Dendritic cell treated with granulocyte-macrophage colony-stimulating factor and Interleukin-4, amounts not matched to agents 40 ng/mL and 50 ng/mL, for 4 days (primary cell): ENCODE measurements at regions not wholly inside any gene's neighbourhood (a gene's known extent, or its start where the extent isn't known, plus 50 kb on each side); places are given as distances from the start of the nearest gene placed in this dataset.

Experiments used
- H3K27ac Mint-ChIP-seq: one replicate; pipeline ENCODE4 v1.8.0; 2022; ENCODE audit warnings: mild to moderate bottlenecking, mixed read lengths
- H3K27me3 Mint-ChIP-seq: one replicate; pipeline ENCODE4 v1.8.0; 2022; ENCODE audit warnings: mild to moderate bottlenecking, mixed read lengths
- H3K36me3 Mint-ChIP-seq: one replicate; pipeline ENCODE4 v1.8.0; 2022; ENCODE audit warnings: low read depth, mixed read lengths
- H3K4me1 Mint-ChIP-seq: one replicate; pipeline ENCODE4 v1.8.0; 2022; ENCODE audit warnings: low read depth, mixed read lengths
- H3K4me3 Mint-ChIP-seq: one replicate; pipeline ENCODE4 v1.8.0; 2022; ENCODE audit warnings: mild to moderate bottlenecking, moderate library complexity, mixed read lengths
- H3K9me3 Mint-ChIP-seq: one replicate; pipeline ENCODE4 v1.8.0; 2022; ENCODE audit warnings: mixed read lengths
- intact Hi-C: fragments of 100-400 bp; cut with micrococcal nuclease; formaldehyde crosslinking; loops from one replicate; pipeline ENCODE4 v1.15.0; 2022

- H3K9me3 Mint-ChIP-seq: no peaks in the 10 kb centered on the region
- H3K4me3 Mint-ChIP-seq: no peak overlapping the region
- no peaks in the 10 kb centered on the region for H3K27me3 Mint-ChIP-seq
- H3K4me1 Mint-ChIP-seq: peaks cover 6% of the 10 kb centered on the region
- no peak overlapping the region for H3K27ac Mint-ChIP-seq
- intact Hi-C loops: no loop called here
- H3K36me3 Mint-ChIP-seq: no peaks in the 10 kb centered on the region
These were observed 342.7 kb downstream of the PRL start for GRCh38 chr6:21953831-21954801.

GRCh38 chr6:21955053-21955595 lies 341.7 kb downstream of the PRL start:
- no peaks in the 10 kb centered on the region for H3K36me3 Mint-ChIP-seq
- H3K27ac Mint-ChIP-seq: no peak overlapping the region
- H3K4me3 Mint-ChIP-seq: no peak overlapping the region
- H3K27me3 Mint-ChIP-seq: no peaks in the 10 kb centered on the region
- no peaks in the 10 kb centered on the region for H3K9me3 Mint-ChIP-seq
- intact Hi-C loops: no loop called here
- peaks cover 6% of the 10 kb centered on the region for H3K4me1 Mint-ChIP-seq

GRCh38 chr6:21955951-21956350 lies 340.9 kb downstream of the PRL start:
- intact Hi-C loops: no loop called here
- no peaks in the 10 kb centered on the region for H3K36me3 Mint-ChIP-seq
- no peaks in the 10 kb centered on the region for H3K27me3 Mint-ChIP-seq
- peaks cover 6% of the 10 kb centered on the region for H3K4me1 Mint-ChIP-seq
- H3K27ac Mint-ChIP-seq: no peak overlapping the region
- no peaks in the 10 kb centered on the region for H3K9me3 Mint-ChIP-seq
- no peak overlapping the region for H3K4me3 Mint-ChIP-seq

- Mint-ChIP-seq H3K4me1 (peaks cover 5% of the 10 kb centered on the region), H3K9me3 (no peaks in the 10 kb centered on the region), H3K4me3 (no peak overlapping the region), H3K27me3 (no peaks in the 10 kb centered on the region), H3K36me3 (no peaks in the 10 kb centered on the region), H3K27ac (no peak overlapping the region)
- intact Hi-C loops: no loop called here
These were observed 338.4 kb downstream of the PRL start for GRCh38 chr6:21958428-21958827.

- Mint-ChIP-seq H3K4me3 (no peak overlapping the region), H3K4me1 (peaks cover 8% of the 10 kb centered on the region), H3K9me3 (no peaks in the 10 kb centered on the region), H3K27me3 (no peaks in the 10 kb centered on the region), H3K36me3 (no peaks in the 10 kb centered on the region), H3K27ac (no peak overlapping the region)
- intact Hi-C loops: no loop called here
These were observed 335.6 kb downstream of the PRL start for GRCh38 chr6:21961226-21961625.

- Mint-ChIP-seq H3K4me1 (peaks cover 8% of the 10 kb centered on the region), H3K9me3 (no peaks in the 10 kb centered on the region)
- intact Hi-C loops: no loop called here
These were observed 331.8 kb downstream of the PRL start for GRCh38 chr6:21965016-21965415.

GRCh38 chr6:21965953-21966539 lies 330.8 kb downstream of the PRL start:
- Mint-ChIP-seq H3K4me1 (peaks cover 8% of the 10 kb centered on the region), H3K27ac (no peak overlapping the region), H3K27me3 (no peaks in the 10 kb centered on the region), H3K9me3 (no peaks in the 10 kb centered on the region), H3K4me3 (no peak overlapping the region), H3K36me3 (no peaks in the 10 kb centered on the region)
- intact Hi-C loops: no loop called here

More at GRCh38 chr6:21965016-21965415, 331.8 kb downstream of the PRL start:
- Mint-ChIP-seq H3K4me3 (no peak overlapping the region), H3K36me3 (no peaks in the 10 kb centered on the region), H3K27ac (no peak overlapping the region), H3K27me3 (no peaks in the 10 kb centered on the region)

- no peaks in the 10 kb centered on the region for H3K9me3 Mint-ChIP-seq
- peaks cover 8% of the 10 kb centered on the region for H3K4me1 Mint-ChIP-seq
- no peak overlapping the region for H3K27ac Mint-ChIP-seq
- intact Hi-C loops: no loop called here
- H3K4me3 Mint-ChIP-seq: no peak overlapping the region
- H3K27me3 Mint-ChIP-seq: no peaks in the 10 kb centered on the region
- H3K36me3 Mint-ChIP-seq: no peaks in the 10 kb centered on the region
These were observed 329.5 kb downstream of the PRL start for GRCh38 chr6:21967056-21967974.

- no peak overlapping the region for H3K27ac Mint-ChIP-seq
- no peaks in the 10 kb centered on the region for H3K27me3 Mint-ChIP-seq
- peaks cover 8% of the 10 kb centered on the region for H3K4me1 Mint-ChIP-seq
- intact Hi-C loops: no loop called here
- H3K9me3 Mint-ChIP-seq: no peaks in the 10 kb centered on the region
- H3K4me3 Mint-ChIP-seq: no peak overlapping the region
- no peaks in the 10 kb centered on the region for H3K36me3 Mint-ChIP-seq
These were observed 328.4 kb downstream of the PRL start for GRCh38 chr6:21968411-21968810.

GRCh38 chr6:21969192-21969591 lies 327.6 kb downstream of the PRL start:
- Mint-ChIP-seq H3K4me1 (peaks cover 8% of the 10 kb centered on the region), H3K9me3 (no peaks in the 10 kb centered on the region), H3K4me3 (no peak overlapping the region), H3K27ac (no peak overlapping the region), H3K27me3 (no peaks in the 10 kb centered on the region), H3K36me3 (no peaks in the 10 kb centered on the region)
- intact Hi-C loops: no loop called here

- no peak overlapping the region for H3K4me3 Mint-ChIP-seq
- intact Hi-C loops: no loop called here
- H3K36me3 Mint-ChIP-seq: no peaks in the 10 kb centered on the region
- no peaks in the 10 kb centered on the region for H3K27me3 Mint-ChIP-seq
- H3K4me1 Mint-ChIP-seq: no peaks in the 10 kb centered on the region
- H3K27ac Mint-ChIP-seq: no peak overlapping the region
- no peaks in the 10 kb centered on the region for H3K9me3 Mint-ChIP-seq
These were observed 326.1 kb downstream of the PRL start for GRCh38 chr6:21970569-21971300.

GRCh38 chr6:21971541-21971940 lies 325.3 kb downstream of the PRL start:
- no peak overlapping the region for H3K4me3 Mint-ChIP-seq
- H3K4me1 Mint-ChIP-seq: no peaks in the 10 kb centered on the region
- no peaks in the 10 kb centered on the region for H3K9me3 Mint-ChIP-seq
- no peaks in the 10 kb centered on the region for H3K27me3 Mint-ChIP-seq
- H3K27ac Mint-ChIP-seq: no peak overlapping the region
- H3K36me3 Mint-ChIP-seq: no peaks in the 10 kb centered on the region
- intact Hi-C loops: no loop called here

- Mint-ChIP-seq H3K4me1 (no peaks in the 10 kb centered on the region), H3K27ac (no peak overlapping the region), H3K9me3 (no peaks in the 10 kb centered on the region), H3K27me3 (no peaks in the 10 kb centered on the region), H3K4me3 (no peak overlapping the region), H3K36me3 (no peaks in the 10 kb centered on the region)
- intact Hi-C loops: no loop called here
These were observed 324.3 kb downstream of the PRL start for GRCh38 chr6:21972516-21972915.
